Progenitor cell of endocrine pancreas (in vitro differentiated cells): ENCODE measurements at regions not wholly inside any gene's neighbourhood (a gene's known extent, or its start where the extent isn't known, plus 50 kb on each side); places are given as distances from the start of the nearest gene placed in this dataset.

Experiments
- DNase-seq: peaks from one replicate; pipeline ENCODE4 v3.0.0; 2021; ENCODE audit warnings: low spot score; ENCODE audit not compliant: unreplicated experiment
- H3K27ac Mint-ChIP-seq: 2 replicates; pipeline ENCODE4 v1.8.0; 2021; ENCODE audit warnings: mild to moderate bottlenecking, moderate library complexity, mixed read lengths
- H3K27me3 Mint-ChIP-seq: 2 replicates; pipeline ENCODE4 v1.8.0; 2021; ENCODE audit warnings: mixed read lengths
- H3K36me3 Mint-ChIP-seq: 2 replicates; pipeline ENCODE4 v1.8.0; 2022; ENCODE audit warnings: mixed read lengths; ENCODE audit not compliant: insufficient read depth
- H3K4me1 Mint-ChIP-seq: 2 replicates; pipeline ENCODE4 v1.8.0; 2021; ENCODE audit warnings: low read depth, mixed read lengths
- H3K4me3 Mint-ChIP-seq: 2 replicates; pipeline ENCODE4 v1.8.0; 2021; ENCODE audit warnings: low read depth, mild to moderate bottlenecking, moderate library complexity, mixed read lengths
- H3K9me3 Mint-ChIP-seq: 2 replicates; pipeline ENCODE4 v1.8.0; 2021; ENCODE audit warnings: low read depth, mixed read lengths
- CTCF ChIP-seq: fragments of 200-600 bp; sonication (generic); IDR thresholded peaks from one replicate; pipeline ENCODE4 v1.5.0; 2021; ENCODE audit warnings: antibody characterized with exemption, mild to moderate bottlenecking; ENCODE audit not compliant: unreplicated experiment

GRCh38 chr9:1768561-1768960 lies 246.6 kb upstream of the SMARCA2 start:
- peaks cover 2% of the 10 kb centered on the region for H3K4me1 Mint-ChIP-seq
- no peaks in the 10 kb centered on the region for H3K27me3 Mint-ChIP-seq
- H3K4me3 Mint-ChIP-seq, result no peak overlapping the region
- no peak overlapping the region for H3K27ac Mint-ChIP-seq
- H3K36me3 Mint-ChIP-seq, result no peaks in the 10 kb centered on the region
- no peaks in the 10 kb centered on the region for H3K9me3 Mint-ChIP-seq
- DNase-seq, result no peak
- TF ChIP-seq CTCF, result no peak

- no peak overlapping the region for H3K4me3 Mint-ChIP-seq
- no peak for TF ChIP-seq CTCF
- no peaks in the 10 kb centered on the region for H3K27me3 Mint-ChIP-seq
- no peaks in the 10 kb centered on the region for H3K36me3 Mint-ChIP-seq
- H3K27ac Mint-ChIP-seq, result no peak overlapping the region
- no peaks in the 10 kb centered on the region for H3K9me3 Mint-ChIP-seq
- no peak for DNase-seq
- H3K4me1 Mint-ChIP-seq, result peaks cover 17% of the 10 kb centered on the region
Measured at GRCh38 chr9:1771094-1771789, 243.9 kb upstream of the SMARCA2 start.

- no peak for DNase-seq
- TF ChIP-seq CTCF, result no peak
- H3K27me3 Mint-ChIP-seq, result no peaks in the 10 kb centered on the region
- no peaks in the 10 kb centered on the region for H3K36me3 Mint-ChIP-seq
- peak overlapping the region; percentile 62 for H3K27ac Mint-ChIP-seq
- peaks cover 19% of the 10 kb centered on the region for H3K4me1 Mint-ChIP-seq
- no peak overlapping the region for H3K4me3 Mint-ChIP-seq
- H3K9me3 Mint-ChIP-seq, result no peaks in the 10 kb centered on the region
Measured at GRCh38 chr9:1775230-1775629, 239.9 kb upstream of the SMARCA2 start.

- Mint-ChIP-seq H3K27me3 (no peaks in the 10 kb centered on the region), H3K9me3 (peaks cover 4% of the 10 kb centered on the region), H3K4me1 (peaks cover 19% of the 10 kb centered on the region), H3K4me3 (no peak overlapping the region), H3K27ac (no peak overlapping the region), H3K36me3 (no peaks in the 10 kb centered on the region)
- TF ChIP-seq CTCF, result no peak
- DNase-seq, result no peak
Measured at GRCh38 chr9:1776668-1777067, 238.5 kb upstream of the SMARCA2 start.

GRCh38 chr9:1791191-1791590 lies 224.0 kb upstream of the SMARCA2 start:
- DNase-seq, result no peak
- Mint-ChIP-seq H3K27ac (no peak overlapping the region), H3K4me1 (peaks cover 5% of the 10 kb centered on the region), H3K9me3 (peaks cover 10% of the 10 kb centered on the region), H3K4me3 (no peak overlapping the region), H3K27me3 (peaks cover 4% of the 10 kb centered on the region), H3K36me3 (no peaks in the 10 kb centered on the region)
- TF ChIP-seq CTCF, result no peak
